CD4-positive, alpha-beta T cell treated with Interferon alpha-2 for 1 hour (primary cell): ENCODE measurements at regions not wholly inside any gene's neighbourhood (a gene's known extent, or its start where the extent isn't known, plus 50 kb on each side); places are given as distances from the start of the nearest gene placed in this dataset.
A peak's percentile ranks its signal among the peaks of the same experiment; 100 is the strongest.

Experiments used
- DNase-seq, 2 donors: peaks; one replicate each; pipeline ENCODE4 v3.0.0-alpha.2; 2020 to 2022

DNA sequence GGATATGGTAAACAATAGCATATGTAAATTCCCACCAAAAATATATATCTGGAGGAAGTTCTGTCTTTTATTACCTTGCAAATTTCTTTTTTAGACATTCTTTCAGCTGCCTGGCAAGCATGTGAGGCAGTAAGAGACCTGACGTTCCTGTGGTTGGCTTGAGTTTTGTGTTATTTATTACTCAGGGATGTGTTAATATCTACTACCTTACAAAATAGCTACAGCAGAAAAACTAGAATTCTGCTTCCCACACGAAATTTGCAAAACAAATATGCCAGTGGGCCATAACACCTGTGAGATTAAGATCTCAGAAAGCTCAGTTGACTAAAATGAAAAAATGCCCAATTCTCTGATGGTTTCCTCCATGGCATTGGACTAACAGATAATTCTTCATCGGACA lies 274.2 kb downstream of the TMEM167A start:
- no peak for DNase-seq

DNA sequence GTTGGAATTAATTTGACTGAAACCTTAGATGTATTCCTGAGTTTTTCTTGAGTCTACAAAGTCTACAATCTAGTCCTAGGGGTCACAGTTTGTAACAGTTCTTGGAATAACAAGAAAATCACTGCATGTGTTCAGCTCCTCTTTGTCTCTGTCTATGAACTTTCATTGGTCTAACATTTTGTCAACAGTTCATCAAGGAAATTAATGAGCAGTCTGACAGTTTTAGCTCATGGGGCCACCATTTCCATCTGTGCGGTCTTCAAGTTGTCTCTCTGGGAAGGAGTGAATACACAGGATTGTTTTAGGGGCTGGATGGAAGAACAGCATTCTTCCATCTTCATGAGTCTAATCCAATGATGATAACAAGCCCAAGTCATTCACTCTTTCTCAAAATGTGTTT lies 276.4 kb downstream of the TMEM167A start:
- DNase-seq: no peak

DNA sequence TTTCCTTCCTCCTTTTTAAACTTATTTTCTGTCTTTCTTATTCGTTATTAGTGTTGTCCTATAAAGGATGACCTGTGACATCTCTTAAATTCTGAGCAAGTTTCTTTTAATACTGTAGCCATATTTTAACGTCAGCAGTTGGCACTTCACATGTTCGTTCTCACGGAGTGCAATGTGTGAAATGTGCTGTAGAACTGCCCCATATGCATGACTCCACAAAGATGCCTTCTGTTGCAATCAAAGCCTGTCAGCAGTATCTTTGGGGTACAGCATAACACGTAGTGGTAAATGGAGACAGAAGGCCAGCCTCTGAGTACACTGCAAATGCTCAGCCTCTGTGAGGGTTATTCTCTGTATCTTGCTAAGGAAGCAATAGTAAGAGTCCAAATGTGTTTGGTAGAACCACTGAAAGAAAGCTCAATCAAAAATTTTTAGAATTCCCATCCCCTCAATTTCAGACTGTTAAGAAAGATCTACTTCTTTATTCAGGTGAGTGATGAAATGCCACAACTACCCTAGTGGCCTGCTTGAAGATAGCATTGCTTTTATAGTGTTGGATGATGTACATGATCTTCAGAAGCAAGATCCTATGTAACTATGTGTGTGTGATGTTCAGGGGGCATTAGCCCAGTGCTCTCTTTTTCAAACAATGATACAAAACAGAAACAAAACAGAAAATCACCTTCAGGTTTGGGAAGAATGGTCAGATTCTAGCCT lies 277.7 kb downstream of the TMEM167A start:
- DNase-seq: no peak

DNA sequence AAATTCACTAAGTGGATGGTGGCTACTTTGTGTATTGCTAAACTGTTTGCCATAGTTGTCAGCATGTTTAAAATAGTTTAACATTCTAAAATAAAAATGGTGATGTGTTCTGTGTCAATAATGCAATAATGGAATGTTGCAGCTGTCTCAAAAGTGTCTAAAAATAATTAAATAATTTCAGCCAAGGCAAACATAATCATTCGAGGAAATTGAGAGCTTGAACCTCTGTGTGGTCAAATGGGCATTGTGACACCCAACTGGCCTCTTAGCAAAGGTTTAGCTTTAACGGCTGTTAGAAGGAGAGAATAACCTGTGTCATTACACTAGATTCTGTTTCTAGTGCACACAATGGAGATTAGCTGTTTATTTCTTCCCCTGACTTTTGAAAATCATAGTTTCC lies 278.5 kb downstream of the TMEM167A start:
- no peak for DNase-seq

DNA sequence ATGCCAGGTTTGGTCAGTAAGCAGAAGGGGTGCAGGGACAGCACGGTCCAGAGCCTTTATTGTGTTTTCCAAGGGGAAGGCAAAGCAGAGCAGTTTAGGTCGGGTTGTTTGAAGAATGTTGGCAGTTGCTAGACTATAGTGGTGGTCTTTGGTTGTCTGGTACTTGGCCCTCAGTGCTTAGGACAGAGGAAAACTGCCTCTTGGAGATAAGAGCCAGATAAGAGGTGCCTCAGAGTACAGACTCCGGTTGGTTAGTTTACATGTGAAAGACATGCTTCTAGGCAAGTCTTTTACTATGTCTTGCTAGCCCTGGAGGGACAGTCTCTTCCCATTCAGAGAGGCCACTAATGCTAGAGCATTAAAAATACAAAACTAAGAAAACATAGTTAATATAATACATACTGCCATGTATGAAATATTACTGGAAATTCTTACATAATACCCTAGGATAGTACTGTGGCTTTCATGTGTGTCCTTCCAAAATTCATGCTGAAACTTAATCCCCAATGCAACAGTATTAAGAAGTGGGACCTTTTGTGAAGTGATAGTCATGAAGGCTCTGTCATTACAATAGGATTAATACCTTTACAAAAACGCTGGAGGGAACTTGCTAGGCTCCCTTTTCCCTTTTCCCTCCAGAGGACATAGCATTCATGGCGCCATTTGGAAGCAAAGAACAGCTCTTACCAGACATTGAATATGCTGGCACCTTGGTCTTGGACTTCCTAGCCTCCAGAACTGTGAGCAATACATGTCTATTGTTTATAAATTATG lies 280.4 kb downstream of the TMEM167A start:
- DNase-seq: no peak

DNA sequence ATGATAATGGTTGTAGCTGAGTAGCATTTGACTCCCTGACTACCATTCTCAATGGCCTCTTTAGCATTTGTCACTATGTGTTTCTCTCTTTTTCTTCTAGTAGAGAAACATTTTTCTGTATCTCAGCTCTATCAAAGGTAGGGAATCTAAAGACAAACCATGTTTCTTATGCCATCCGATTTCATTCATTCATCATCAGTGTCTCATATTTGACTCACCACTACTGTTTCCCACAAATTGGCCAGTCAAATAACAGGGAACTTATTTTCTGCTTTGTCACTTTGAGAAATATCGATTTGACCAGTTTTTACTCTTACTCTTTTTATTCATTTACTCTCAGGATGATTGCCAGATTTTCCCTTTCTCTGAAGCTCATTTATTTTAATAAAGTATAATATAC lies 282.3 kb downstream of the TMEM167A start:
- DNase-seq: no peak

DNA sequence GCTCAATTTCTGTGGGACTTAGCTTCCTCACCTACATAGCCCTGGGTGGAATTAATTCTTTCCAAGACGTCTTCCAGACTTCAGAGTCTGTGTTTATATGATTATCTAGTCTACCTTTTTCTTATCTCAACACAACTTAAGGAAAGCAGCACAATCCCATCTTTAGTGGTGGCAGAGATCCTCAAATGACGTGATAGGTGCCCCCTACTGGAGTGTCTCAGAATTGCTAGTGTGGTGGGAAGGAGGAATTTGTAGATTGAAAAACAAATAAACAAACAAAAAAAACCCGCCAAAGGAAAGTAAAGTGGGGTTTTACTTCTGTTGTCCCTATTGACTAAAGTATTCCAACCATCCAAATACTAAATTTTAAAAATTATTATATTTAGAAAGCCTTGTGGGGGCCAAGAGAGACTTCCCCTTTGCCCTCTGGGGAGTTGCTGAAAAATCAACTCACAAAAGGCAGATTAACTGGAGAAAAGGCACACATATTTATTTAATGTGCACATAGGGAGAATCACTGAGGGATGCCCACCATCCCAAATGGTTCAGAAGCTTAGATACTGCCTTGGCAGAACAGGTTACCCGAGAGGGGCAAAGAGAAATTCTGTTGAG lies 283.3 kb downstream of the TMEM167A start:
- peak in 1 of 2 donors; percentile 41 for DNase-seq

DNA sequence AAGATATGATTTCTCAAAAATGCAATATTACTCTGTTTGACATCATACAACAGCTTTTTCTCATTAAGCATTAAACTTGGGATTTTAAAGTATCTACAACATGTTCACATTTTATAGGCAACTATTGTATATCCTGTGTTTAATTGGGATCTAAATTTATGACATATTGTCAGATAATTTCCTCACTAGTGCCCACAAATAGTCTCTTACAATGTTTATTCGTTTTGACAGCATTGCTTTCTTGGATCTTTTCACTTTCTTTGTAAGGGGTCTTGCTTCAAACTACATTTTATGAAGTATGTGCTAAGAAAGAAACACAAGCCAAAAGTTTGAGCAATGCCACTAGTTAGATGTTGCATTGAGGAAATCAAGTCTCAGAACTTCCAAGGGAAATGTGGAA lies 285.1 kb downstream of the TMEM167A start:
- no peak for DNase-seq

DNA sequence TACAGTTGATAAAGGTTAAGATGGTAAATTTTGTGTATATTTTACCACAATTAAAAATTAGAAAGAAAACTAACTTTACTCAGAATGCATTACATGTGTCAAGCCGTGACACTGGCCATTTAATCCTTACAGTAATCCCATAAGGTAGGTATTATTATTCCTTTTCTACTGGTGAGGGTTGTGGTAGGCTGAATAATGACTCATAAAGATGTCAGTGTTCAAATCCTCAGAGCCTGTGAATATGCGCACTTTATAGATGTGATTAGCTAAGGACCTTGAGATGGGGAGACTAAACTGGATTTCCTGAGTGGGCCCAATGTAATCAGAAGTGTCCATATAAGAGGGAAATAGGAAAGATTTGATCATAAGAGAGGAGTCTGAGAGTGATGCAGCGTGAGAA lies 288.1 kb downstream of the TMEM167A start:
- DNase-seq: no peak

DNA sequence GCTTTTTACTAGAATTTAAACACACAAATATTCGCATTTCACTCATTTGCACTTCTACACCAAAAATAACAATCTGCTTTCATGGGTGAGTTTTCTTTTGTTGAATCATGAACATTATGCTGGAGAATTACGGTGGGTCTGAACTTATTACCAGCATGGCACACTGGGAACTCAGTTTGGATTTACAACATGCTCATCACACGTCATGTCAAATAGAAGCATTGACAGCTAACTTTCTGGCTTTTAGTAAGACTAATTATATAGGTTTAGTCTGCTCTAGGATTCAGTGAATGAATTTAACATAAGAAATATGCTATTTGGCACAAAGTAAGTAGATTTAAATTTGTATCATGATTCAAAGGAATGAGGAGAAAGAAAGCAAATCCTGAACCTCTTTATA lies 290.4 kb downstream of the TMEM167A start:
- no peak for DNase-seq

DNA sequence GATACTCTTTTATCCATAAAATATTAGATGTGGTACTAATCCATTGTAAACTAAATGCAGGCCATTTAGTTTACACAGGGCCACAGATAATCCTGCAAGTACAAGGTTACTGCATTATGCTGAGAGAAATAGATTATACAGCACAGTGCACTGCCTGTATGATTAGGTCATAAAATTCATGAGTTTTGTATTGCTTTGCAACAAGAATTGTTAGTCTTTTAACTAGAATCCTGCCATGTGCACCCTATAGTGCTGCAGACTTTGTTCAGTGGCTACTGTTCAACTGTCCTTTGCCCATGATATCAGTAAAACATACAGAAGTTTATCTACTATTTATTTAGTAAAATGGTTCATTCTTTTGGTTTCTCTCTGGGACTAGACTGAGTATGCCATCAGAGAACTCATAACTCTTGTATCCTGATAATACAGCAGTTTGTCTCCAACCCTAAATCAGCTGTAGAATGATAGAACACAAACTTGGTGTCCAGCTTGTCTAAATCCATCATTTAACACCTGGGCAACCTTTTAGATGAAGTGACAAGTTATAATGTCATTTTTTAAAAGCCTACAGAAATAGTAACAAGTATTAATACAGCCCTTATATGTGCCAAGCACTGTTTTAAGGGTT lies 291.2 kb downstream of the TMEM167A start:
- DNase-seq: no peak

DNA sequence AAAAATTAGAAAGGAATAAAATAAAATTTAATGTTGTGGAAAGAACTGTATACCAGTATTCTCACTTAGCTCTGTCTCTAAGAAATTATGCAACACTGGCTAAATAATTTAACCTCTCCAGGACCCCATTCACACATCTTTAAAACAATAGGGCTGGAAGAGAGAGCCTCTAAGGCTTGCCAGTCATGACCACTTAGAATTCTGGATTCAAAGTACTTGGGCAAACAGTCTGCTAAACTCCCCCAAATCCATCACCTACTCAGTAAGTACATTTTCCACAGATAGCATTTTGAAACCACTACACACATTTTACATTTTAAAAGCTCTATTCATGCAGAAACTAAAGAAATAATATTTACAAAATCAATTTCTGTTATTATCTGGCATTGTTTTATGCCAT lies 291.7 kb downstream of the TMEM167A start:
- no peak for DNase-seq

DNA sequence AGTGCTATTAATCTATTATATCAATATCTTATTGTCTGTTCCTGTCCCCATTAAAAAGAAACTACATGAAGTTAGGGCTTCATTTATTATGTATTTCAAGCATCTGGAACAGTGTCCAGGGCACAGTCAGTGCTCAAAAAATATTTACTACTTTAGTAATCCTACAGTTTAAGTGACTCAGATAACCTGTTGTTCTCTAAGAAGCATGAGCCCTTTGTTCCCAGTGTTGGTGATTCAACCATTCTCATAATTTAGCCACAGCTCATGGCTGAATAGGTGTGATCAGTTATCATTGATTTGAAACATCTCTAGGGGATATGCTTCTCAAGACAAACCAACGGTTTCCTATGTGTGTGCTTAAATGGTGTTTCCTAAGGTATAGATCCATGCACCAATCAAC lies 292.7 kb downstream of the TMEM167A start:
- DNase-seq: no peak

DNA sequence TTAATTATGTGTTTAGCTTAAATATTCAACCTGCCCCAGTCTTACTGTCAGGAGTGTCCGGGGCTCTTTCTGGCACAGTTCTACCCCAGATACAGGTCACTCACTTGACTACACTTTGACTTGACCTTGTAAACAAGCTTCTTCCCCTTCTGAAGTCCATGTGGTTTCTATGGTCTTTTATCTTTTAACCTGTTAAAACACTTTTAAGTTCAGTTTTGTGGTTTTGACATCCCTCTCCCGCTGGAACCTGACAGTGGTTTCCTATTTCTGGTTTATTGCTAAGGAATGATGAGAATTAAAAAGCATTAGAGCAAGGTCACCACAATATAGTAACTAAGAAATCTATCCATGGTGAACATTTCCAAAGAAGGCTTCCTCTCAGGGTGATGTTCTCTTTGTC lies 300.1 kb downstream of the TMEM167A start:
- DNase-seq: no peak

DNA sequence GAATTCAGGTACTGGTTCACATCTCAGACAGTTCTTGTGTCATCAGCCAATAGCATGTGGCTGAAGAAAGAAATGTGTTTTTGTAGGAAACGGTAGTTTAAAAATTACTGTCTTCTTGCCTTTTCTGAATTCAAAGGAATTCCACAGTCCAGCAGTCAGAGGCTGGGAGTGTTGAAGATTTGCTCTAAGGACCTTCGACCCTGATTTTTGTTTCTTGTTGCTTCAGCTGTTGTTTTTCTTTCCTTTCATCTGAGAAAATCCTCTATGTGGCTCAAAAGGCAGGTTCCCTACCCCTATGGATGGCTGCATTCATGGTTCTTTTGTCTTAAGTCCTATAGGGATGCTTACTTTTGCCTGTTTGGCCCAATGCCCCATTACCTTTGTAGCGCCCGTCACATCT lies 304.9 kb downstream of the TMEM167A start:
- DNase-seq: no peak

DNA sequence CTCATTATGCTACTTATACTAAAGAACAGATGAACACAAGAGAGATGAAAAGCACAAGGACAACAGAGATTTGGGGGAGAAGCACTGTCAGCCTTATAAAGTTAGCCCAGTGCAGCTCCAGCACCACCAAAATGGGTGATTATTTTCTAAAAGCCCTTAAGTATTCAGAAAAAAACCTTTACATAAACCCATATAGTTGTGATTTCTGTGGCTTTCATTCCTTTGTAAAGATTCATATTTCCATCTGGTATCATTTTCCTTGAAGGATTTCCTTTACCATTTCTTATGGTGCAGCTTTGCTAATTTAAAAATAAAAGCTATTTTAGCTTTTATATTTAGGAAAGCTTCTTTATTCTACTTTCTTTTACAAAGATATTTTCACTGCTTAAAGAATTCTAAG lies 311.0 kb downstream of the TMEM167A start:
- no peak for DNase-seq

DNA sequence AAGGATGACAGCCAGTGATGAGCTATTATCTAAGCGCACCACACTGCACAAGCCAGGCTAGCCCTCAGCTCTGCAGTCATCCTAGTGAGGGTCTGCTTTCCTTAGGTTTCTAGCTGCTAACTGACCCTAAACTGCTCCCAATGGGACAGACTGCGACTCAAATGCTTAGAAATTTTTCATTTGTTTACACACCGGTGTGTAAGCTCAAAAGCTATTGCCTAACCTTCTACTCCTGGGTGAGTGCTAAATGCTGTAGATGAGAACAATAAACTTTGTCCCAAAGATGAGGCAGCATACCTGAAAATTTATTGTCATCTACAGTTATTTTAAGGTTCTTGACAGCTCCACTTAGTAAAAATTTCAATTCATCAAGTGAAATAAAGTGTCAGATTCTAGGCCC lies 311.4 kb downstream of the TMEM167A start:
- DNase-seq: no peak

DNA sequence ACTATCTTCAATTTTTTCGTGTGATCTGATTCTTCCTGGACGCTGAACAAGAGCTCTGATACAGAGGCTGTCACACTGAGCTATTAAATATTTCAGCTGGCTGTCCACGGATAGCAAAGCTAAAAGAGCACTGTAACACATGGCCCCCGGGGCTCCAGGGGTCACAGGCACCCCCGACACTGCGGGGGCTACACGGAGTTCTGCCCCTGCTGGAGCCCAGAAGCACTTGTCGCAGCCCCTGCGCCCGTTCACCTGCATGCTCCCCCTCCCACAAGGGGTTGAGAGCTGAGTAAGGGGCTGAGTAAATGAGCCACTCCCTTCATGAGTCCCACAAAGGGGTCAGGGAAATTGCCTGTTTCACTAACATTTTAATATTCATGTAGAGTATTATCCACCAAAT lies 316.3 kb downstream of the TMEM167A start:
- DNase-seq: no peak

DNA sequence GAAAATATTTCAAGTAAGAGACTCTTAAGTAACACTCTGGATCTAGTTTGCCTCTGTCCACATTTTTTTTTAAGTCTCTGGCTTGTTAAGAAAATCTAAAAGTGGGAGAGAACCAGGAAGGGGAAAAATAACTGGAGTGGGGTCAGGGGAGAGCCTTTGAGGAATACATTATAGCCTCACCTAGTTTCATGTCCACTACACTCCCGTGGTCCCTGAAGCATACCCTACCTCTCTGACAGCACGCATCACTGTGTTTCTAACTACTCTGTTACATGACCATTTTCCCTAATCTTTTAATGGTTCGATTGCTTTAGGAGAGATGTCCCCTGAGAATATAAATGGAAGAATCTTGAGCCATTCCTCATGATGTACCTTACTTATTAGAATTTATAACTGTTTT lies 318.3 kb downstream of the TMEM167A start:
- DNase-seq: no peak

DNA sequence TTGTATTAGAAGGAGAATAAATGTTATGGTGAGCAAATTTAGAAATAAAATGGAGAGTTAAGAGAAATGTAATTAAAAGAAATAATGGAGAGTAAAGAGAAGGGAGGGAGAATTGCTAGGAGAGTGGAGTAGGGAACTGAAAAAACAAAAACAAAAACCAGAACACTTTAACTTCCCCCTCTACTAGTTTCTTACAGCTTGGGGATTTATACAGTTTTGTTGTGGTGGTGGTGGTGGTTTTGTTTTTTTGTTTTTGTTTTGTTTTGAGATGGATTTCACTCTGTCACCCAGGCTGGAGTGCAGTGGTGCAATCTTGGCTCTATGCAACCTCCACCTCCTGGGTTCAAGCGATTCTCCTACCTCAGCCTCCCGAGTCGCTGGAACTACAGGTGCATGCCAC lies 322.4 kb downstream of the TMEM167A start:
- no peak for DNase-seq

DNA sequence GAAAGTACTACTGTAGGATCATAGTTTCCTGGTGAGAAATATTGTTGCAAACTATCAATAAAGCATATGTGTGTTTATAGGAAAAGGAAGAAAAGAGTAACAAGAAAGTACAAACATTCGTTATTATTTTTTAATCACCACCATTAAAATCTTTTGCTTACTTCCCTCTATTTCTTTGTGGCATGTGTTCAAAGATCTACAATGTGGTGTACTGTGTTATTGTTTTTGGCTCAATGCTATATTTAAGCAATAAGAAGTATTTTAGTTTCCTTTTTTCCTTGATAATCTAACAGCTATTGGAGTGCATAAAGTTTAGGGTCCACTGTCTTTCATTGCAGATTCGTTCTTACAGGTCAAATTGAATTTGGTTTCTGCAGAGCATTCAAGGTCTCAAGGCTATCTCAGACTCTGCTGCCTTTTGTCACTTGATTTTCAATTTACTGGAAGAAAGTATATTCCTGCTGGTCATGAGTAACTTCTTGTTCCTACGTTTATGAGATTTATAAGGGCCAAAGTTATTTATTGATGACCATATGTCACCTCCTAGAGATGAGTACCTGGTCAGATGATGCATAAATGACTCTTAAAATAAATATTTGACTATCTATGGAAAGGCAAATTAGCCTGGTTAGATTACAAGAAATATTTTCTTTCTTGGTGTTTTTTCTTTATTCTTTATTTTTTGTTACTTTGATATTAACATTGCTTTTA lies 323.0 kb downstream of the TMEM167A start:
- no peak for DNase-seq

DNA sequence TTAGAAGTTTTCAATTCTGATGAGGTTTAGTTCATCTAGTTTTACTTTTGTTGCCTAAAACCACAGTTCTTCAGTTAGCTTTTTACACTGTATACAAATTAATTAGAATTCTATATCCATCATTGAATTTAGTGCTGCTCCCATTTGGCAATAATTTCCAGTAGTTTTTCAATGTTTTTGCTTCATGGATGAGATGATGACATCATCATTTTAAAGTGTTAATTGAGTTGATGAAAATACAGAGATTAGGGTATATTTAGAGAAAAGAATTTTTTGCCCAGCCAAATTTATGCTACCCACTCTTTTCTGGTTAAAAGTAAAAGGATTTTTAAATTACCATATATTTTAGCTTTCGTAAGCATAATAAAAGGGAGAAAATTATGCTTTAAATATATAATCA lies 323.8 kb downstream of the TMEM167A start:
- DNase-seq: no peak

DNA sequence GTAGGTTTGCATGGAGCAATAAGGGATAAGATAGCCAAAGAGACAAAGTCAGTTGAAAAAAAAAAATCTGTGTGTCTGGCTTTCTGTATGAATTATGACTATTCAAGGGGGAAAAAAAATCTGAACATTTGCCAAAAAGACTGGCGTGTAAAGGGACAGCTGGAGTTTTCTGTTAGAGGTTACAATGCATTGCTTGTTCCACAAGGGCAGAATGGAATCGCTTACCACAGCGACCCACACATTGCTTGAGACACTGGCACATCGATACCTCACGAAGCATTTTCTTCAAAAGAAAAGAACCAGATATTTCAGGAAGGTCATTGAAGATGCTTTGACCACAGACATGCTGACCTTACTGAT lies 327.8 kb downstream of the TMEM167A start:
- DNase-seq: no peak
